CD4-positive, alpha-beta T cell treated with Interleukin-17A for 1 hour (primary cell): ENCODE measurements at regions not wholly inside any gene's neighbourhood (a gene's known extent, or its start where the extent isn't known, plus 50 kb on each side); places are given as distances from the start of the nearest gene placed in this dataset.
"Not testable (repeated sequence)": the region's sequence is repeated elsewhere in the genome, so short reads cannot be mapped to it uniquely, and the experiment has no call there.

ENCODE experiments used
- DNase-seq: peaks from one replicate; pipeline ENCODE4 v3.0.0-alpha.2; 2020

DNA sequence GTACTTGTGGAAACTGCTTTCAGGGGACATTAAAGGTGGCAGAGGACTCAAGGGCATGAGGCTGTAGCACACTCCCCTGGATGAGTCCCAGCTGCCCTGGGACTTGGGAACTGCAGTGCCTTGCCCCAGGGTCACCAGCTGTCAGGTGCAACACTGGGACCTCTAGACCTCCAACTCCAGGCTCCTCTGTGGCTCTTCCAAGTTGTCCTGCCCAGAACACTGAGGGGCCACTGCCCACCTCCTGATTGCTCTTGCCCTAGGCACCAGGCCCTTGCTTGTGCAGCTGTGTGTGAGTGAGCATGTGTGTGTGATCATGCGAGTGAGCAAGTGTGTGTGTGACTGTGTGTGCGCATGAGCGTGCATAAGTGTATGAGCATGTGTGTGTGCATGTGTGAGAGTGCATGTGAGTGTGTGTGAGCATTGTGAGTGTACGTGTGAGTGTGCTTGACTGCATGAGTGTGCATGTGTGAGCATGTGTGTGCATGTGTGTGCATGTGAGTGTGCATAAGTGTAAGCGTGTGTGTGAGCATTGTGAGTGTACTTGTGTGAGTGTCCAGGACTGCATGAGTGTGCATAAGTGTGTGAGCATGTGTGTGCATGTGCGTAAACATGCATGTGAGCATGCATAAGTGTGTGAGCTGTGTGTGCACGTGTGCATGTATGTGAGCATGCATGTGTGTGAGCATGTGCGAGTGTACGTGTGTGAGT, 301.5 kb downstream of the NDUFA10 start:
- no peak for DNase-seq

DNA sequence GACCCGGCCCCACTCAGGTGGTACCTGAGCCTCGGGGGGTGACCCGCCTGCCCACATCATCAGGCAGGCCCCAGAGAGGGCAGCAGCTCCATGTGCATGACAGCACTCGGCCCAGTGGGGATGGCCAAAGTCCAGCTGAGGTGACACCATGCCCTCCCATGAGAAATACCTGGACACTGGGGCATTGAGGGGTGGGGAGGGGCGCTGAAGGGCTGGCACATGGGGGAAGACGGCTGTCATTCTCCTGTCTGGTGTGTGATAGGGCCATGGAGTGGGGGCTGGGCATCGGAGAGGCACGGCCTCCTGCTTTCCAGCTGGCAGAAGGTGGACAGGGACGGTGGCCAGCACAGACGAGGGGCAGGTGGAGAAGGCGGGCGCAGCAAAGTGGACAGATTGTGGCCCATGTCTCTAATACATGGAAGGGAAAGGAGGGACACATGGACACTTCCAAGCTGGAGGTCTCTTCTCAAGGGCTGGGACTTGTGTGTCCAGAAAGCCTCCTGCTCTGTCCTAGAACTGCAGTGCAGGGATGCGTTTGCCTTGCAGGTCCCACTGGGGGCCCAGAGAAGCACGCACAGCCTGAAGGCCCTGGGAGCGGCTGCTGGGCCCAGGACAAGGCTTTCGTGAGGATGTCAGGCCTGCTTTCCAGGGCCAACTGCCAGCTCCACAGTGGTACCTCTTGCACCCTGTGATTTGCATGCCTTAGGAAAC, 302.2 kb downstream of the NDUFA10 start:
- DNase-seq, result no peak

DNA sequence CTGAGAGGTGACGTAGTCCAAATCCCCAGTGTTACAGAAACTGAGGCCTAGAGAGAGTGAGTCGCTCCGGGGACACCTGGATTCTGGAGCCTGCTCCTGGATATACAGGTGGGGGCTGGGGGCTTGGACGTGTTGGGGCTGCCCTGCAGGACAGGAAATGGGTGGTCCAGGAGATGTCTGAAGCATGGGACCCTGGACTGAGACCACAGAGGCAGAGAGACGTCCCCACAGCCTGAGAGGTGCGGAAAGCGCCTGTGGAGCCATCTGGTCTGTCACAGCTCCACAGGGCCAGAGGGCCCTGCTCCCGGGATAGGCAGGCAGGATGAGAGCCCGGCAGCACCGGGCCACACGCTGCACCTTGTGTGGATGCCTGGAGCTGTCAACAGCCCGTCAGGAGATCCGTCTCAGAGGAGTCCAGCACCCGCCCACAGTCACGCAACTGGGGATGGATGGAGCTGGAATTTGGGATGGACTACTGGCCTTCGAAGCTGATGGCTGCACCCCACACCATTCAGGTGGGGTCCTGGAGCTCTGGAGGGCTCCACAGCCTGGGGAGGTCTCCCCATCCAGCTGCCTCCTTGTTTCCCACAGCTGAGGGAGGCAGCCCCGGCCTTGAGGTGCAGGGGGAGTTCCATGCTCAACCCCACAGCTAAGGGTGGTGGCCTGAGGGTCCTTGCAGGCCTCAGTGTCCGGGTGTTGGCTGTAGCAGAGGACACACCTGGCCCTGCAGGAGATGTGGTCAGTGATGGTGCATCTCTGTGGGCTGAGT, 303.0 kb downstream of the NDUFA10 start:
- DNase-seq, result no peak

DNA sequence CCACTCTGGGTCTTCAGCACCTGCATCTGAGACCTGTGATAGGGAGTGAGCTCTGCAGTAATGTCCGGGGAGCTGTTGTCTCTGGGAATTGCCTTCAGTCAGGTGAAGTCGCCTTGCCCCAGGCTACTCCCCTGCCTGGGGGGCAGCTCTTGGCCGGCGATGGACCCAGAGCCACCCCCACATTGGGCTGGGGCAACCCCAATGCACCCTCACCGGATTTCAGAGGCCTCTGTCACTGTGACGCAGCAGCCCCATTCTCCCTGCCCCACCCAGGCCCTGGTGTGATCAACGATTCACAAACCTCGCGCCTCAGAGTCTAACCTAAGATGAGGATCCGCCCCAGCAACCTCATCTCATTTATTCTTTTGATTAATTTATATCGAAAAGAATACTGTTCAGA, 303.6 kb downstream of the NDUFA10 start:
- DNase-seq, result no peak

DNA sequence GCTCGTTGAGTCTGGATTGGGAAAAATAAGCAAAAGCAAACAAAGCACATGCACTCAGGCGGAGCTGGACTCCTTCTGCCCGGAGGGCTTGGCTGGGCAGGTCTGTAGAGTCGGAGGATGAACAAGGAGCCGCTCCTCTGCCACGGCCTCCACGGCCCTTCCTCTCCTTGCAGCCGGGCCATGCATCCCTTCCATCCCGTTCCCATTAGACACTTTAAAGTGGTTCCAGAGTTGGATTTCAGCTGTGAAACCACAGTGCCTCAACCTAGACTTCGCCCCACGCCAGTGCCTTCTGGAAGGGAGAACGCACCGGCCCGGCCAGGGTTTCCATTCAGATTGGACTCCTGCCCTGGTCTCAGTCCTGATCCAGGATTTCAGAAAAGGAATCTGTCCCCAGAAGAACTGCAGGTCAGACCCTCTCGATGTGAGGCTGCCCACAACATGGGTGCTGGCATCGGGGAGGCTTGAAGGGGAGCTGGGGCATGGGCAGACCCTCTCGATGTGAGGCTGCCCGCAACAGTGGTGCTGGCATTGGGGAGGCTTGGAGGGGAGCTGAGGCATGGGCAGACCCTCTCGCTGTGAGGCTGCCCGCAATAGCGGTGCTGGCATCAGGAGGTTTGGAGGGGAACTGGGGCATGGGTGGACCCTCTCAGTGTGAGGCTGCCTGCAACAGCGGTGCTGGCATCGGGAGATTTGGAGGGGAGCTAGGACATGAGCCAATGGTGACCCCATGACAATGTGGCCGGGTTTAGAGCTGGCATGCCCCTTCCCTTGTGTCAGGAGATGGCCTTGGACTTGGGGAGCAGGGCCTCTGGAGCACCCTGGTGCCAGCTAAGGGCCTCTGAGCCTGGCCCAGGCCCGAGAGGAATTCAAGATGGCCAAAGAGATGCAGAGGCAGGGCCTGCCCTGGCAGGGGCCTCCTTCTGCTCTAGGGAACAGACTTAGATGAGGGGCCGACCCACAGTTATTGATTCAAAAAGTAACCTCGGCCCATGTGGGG, 304.5 kb downstream of the NDUFA10 start:
- DNase-seq, result no peak

DNA sequence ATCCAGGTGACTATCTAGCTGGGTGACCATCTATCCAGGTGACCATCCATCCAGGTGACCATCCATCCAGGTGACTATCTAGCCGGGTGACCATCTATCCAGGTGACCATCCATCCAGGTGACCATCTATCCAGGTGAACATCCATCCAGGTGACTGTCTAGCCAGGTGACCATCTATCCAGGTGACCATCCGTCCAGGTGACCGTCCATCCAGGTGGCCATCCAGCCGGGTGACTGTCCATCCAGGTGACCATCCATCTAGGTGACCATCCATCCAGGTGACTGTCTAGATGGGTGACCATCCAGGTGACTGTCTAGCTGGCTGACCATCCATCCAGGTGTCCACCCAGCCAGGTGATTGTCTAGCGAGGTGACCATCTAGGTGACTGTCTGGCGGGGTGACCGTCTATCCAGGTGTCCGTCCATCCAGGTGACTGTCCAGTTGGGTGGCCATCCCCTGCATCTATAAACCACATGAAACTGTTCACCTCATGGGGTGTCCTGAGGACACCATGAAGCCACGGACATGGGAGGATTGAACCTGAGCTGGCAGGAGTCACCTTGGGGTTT, 305.3 kb downstream of the NDUFA10 start:
- no peak for DNase-seq

DNA sequence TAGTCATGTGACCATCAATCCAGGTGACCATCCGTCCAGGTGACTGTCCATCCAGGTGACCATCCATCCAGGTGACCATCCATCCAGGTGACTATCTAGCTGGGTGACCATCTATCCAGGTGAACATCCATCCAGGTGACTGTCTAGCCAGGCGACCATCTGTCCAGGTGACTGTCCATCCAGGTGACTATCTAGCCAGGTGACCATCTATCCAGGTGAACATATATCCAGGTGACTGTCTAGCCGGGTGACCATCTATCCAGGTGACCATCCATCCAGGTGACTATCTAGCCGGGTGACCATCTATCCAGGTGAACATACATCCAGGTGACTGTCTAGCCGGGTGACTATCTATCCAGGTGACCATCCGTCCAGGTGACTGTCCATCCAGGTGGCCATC, 306.2 kb downstream of the NDUFA10 start:
- not testable (repeated sequence) for DNase-seq

DNA sequence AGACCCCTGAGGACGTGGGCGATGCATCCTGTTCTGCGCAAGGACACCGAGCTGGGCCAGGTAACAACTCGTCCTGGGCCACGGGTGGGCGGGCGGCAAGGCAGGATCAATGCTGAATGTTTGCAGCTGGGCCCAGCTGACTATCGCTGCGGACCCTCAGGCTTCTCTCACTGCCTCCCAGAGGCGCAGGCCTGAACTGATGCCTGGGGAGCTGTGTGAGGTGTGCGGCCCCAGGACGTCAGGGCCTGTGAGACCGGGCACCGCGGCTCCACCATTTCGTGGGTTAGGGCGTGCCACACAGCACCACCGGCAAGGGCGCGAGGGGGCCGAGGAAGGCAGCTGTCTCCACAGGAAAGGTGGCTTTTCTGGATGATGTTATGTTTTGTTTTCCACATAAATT, 307.4 kb downstream of the NDUFA10 start:
- DNase-seq, result no peak

DNA sequence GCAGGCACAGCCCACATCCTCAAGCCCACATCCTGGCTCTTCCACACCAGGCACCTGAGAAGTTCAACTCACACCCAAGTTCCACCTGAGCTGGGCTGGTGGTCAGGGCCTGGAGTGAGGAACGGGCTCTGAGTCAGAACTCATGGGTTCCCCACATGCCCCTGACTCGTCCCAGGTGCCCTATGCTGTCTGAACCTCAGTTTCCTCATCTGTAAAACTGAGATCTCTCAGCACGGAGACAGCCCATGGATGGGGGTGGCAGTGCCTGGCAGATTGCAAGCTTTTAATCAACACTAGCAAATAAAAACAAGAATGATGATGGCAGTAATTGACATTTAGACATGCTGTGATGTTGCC, 307.8 kb downstream of the NDUFA10 start:
- DNase-seq, result no peak

DNA sequence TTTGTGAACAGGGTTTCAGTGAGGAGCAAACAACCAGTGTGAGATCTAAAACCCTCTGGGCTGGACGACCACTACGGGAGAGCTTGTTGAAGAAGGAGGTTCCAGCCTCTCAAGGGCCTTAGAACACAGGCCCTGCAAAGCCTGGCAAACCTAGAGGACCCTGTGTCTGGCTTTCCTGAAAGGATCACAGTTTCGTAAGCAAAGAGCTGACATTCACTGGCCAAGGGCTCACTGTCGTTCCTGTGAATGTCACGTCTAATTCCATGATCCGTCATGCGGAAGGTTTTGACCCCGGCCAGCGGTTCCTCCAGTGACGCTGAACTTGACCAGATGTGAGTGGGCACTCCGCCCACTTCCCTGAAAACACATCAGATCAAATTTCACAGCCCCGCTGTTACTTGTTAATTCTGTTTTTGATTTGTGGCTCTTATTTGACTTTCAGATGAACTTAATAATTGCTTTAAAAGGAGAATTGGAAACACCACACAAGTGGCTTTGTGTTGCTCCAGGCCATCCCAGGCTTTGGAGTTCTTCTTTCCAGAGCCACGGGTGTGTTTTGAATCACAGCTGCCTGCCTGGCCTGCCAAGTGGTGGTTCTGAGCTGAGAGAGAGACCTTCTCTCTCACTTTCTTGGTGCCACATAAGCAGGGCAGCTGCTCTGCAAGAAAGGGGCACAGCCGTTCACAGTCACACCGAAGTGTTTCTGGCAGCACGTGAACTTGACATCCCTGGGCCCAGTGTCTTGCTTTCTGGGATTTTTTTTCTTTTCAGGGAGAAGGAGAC, 308.4 kb downstream of the NDUFA10 start:
- DNase-seq, result no peak

DNA sequence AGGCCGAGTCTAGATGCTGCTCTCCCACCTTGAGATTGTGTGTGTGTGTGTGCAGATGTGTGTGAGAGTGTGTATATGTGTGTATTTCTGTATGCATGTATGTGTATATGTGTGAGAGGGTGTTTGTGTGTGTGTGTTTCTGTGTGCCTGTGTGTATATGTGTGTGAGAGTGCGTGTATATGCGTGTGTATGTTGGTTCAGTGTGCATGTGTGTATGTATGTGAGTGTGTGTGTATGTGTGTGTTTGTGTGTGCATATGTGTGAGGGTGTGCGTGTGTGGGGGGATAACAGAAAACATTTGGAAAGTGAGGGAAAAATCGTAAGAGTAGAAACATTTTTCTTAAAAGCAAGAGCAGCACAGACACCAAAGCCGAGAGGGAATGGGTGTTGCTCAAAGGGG, 309.1 kb downstream of the NDUFA10 start:
- no peak for DNase-seq

DNA sequence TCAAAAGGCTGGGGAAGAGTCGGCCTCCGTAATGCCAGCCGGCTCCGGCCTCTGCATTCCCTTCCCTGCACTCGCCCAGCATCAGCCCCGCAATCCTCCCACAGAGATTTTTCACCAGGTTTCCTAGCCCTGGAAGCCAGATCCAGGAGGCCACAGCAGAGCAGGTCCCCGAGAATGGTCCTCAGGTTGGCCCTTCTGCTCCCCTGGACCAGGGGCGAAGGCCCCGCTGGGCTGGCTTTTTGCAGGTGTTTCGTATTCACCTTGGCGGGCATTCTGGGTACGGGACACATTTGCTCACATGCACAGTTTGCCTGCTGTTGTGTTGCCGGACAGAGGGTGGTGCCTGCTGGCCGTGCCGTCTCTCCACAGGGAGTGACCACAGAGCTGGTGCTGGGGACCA, 309.5 kb downstream of the NDUFA10 start:
- DNase-seq, result no peak

DNA sequence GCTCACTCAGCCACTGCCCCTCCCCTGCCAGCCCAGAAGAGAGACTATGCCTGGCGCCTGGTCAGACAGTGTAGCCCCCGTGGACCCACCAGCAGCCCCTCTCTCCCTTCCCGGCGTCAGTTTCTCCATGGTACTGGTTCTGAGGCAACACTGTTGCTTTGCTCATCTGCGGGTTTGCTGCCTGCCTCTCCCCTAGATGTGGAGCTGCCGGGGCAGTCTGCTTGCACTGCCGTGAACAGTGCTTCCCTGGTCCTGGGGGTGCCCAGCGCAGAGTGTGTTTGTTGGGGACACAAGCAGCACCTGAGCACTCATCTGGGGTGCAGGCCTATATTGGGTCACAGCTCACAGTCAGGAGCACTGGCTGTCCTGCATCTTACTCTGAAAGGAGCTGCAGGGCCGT, 309.9 kb downstream of the NDUFA10 start:
- DNase-seq, result no peak

DNA sequence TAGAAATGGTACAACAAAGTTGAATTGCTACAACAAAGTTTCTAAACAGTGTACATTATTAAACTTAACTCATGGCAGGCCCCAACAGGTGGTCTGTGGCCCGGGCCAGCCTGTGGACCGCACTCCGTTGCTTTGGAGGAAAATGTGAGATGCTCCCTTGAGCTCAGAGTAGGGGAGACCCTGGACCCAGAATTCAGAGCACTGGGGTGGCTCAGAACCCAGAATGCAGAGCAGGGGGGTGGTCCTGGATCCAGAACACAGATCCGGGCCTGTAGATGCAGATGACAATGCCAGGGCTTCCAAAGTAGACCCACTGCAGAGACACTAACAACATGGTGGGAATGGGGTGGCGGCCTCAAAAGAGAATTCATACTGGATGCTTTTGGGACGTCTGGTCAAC, 311.0 kb downstream of the NDUFA10 start:
- DNase-seq, result no peak

DNA sequence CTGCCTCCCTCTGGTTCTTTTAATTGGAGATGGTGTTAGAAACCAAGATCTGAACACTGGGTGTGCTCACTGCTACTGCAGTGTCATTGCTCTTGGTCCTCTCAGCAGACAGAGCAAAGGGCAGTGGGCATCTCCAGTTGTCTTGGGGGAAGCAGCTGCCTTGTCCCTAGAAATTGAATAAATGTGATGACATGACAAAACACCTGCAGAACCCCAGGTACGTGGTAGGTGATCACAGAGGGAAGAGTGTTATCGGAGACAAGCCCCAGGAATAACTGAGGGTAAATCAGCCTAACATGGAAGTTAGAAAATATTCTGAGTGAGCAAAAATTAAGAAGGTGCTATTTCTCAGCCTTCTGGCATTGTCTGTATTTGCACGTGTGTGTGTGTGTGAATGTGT, 311.9 kb upstream of the HDAC4 start:
- no peak for DNase-seq

DNA sequence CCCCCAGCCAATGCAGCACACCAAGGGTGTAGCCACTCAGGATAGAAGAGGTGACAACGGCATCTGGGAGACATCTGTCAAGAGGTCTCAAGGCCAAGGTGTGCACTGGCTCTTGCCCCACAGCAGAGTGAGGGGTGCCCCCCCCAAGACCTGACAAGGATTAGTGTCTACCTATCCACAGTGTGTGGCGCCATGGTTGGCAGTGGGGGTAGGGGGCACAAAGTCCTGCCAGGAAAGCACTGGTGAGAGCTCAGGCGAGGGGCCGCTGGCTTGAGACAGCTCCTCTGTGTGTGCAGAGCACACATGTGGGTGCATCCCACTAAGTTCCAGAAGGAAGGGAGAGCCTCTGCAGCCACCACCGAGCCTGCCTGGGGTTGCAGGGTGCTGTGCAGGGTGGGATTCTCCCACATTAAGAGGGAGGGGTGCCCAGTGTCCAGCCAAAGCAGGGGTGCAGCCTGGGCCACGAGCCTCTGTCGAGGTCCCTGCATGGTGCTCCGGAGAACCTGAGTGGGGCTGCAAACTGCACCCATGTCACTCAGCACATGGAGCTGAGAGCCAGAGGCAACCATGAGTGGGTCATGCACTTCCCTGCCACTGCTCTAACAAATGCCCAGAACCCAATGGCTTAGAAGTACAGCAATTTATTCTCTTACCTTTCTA, 311.2 kb upstream of the HDAC4 start:
- DNase-seq, result no peak

DNA sequence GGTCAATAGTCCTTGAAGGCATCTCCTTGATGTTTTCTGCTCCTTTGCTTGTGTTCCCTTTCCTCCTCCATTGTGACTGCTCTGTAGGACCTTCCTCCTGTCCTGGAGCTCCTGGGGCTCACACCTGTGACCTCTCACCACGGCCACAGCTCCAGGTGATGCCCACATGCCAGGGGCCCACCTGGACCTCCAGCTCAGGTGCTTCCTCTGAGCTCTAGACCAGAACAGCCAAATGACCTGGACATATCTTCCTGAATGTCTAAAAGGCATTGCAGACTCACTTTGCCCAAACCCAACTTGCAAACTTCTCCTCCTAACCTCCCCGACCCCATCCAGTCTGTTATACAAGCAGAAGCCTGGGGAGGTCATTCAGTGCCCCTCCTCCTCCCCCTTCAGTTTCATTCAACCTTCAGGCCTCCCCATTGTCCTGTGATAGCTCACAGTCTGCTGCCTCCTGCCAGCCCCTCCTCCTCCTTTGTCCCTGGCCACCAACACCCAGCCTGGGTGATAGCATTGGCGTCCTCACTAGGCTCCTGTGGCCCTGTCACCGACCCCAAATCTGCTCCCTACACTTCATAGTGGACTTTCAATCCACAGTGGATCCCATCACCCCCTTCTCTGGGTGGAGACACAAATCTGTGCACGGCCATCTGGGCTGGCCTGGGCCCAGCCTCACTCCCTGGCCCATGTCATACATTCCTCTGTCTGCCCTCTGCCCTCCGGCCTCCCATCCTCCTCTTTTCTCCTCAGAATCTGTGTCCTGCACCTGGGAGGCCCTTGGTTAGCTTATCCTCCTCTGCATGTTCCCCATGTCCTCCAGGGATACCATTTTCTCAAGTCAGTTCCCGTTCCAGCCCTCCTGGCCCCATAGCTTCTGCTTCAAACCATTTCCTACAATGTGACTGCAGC, 310.4 kb upstream of the HDAC4 start:
- no peak for DNase-seq

DNA sequence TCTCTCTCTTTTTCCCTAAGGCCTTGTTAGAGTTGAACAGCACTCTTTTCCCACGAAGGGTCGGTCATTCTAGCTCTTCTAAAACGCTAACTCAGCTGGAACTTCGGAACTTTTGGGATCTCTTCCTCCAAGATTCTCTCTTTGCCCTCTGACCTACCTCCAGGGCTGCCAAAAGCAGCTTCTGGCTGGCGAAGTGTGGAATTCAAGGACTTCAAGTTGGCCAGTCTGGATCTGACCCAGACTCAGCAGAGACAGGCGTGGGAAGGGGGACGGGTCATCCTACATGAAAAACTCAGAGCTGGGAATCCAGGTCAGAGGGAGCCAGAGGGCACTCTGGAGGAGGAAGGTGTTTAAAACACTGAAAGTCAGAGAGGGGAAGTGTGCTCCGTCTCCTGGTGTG, 305.5 kb upstream of the HDAC4 start:
- no peak for DNase-seq

DNA sequence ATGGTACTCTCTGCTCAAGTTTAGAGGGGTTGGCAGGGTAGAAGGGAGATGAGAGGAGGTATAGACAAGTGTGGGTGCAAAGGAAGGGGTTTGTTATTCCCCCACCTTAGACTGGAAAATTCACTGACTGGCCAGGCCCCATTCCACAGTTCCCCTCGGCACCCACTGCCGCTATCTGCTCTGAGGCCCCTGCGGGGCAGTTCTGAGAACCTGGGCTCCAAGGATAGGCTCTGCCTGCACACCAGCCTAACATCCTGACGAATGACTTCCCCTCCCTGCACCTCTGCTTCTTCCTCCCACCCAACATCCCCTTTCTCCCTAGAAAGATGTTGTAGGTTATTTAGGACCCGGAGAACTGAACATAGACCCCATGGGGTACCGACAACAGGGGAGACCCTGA, 303.9 kb upstream of the HDAC4 start:
- no peak for DNase-seq

DNA sequence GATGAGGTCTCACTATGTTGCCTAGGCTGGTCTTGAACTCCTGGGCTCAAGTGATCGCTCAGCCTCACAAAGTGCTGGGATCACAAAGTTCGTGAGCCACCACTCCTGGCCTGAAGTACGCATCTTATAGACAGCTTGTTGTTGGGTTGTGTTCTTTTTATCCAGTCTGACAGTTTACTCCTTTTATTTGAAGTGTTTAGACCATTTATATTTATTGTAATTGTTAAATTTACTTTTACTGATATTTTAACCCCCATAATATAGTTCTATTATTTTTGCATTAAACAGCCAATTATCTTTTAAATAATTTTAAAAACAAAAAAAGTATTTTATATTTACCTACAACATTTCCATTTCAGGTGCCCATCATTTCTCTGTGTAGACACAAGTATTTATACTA, 303.0 kb upstream of the HDAC4 start:
- DNase-seq, result no peak
